SK-N-SH (cell line): ENCODE measurements at regions not wholly inside any gene's neighbourhood (a gene's known extent, or its start where the extent isn't known, plus 50 kb on each side); places are given as distances from the start of the nearest gene placed in this dataset.

Source experiments
- CTCF ChIA-PET: fragments of 300-600, 350-600 bp; formaldehyde crosslinking; extraction: SDS; loops from one replicate; lab custom pipeline; 2021; lab: Yijun Ruan, JAX
- POLR2A ChIA-PET: fragments of 350-600 bp; sonication (Branson Sonifier 250); formaldehyde crosslinking; extraction: SDS; loops from one replicate; lab custom pipeline; 2020; ENCODE audit warnings: antibody characterized with exemption, inconsistent platforms; lab: Yijun Ruan, JAX
- DNase-seq: peaks from one replicate; pipeline ENCODE4 v3.0.0; 2012
- H2AFZ ChIP-seq: fragments of 200-600 bp; sonication (generic); 2 replicates; pipeline ENCODE4 v1.8.1; 2016; ENCODE audit warnings: antibody characterized with exemption, mild to moderate bottlenecking, low read depth
- H3F3A ChIP-seq: fragments of 200-600 bp; sonication (generic); replicated peaks from 2 replicates; pipeline ENCODE3; 2016; ENCODE audit warnings: antibody characterized with exemption, mild to moderate bottlenecking; ENCODE audit not compliant: insufficient read depth
- H3K27ac ChIP-seq, 2 experiments: fragments of 200-500 bp in 1 of 2; fragments of 200-600 bp in 1 of 2; sonication (Bioruptor generic) in 1 of 2; sonication (generic), shearing (Covaris generic) in 1 of 2; 2 replicates each; pipeline versions ENCODE4 v1.5.1 to v1.6.1; 2014 to 2016; ENCODE audit warnings: low read depth in 2 of 2, inconsistent platforms in 1 of 2, low read length in 1 of 2, mild to moderate bottlenecking in 1 of 2, mixed read lengths in 1 of 2
- H3K27me3 ChIP-seq: fragments of 200-600 bp; sonication (generic), shearing (Covaris generic); 2 replicates; pipeline ENCODE4 v1.6.1; 2016; ENCODE audit warnings: mixed run types; ENCODE audit not compliant: insufficient read depth
- H3K36me3 ChIP-seq, 2 experiments: fragments of 200-500 bp in 1 of 2; fragments of 200-600 bp in 1 of 2; sonication (Bioruptor generic) in 1 of 2; sonication (generic) in 1 of 2; replicated peaks in 1 of 2; 2 replicates each; pipeline versions ENCODE3 to v1.5.1; 2014 to 2016; ENCODE audit warnings: low read length in 1 of 2, mild to moderate bottlenecking in 1 of 2; ENCODE audit not compliant: insufficient read depth in 2 of 2, control insufficient read depth in 1 of 2
- H3K4me1 ChIP-seq, 2 experiments: fragments of 200-500 bp in 1 of 2; fragments of 200-600 bp in 1 of 2; sonication (Bioruptor generic) in 1 of 2; sonication (generic), shearing (Covaris generic) in 1 of 2; 2 replicates each; pipeline versions ENCODE4 v1.5.1 to v1.6.1; 2014 to 2016; ENCODE audit warnings: low read depth in 1 of 2, low read length in 1 of 2, mixed run types in 1 of 2; ENCODE audit not compliant: insufficient read depth in 2 of 2, control insufficient read depth in 1 of 2
- H3K4me2 ChIP-seq: fragments of 200-600 bp; sonication (generic), shearing (Covaris generic); 2 replicates; pipeline ENCODE4 v1.6.1; 2017; ENCODE audit warnings: mixed run types
- H3K4me3 ChIP-seq, 2 experiments: fragments of 200-500 bp in 1 of 2; fragments of 200-600 bp in 1 of 2; sonication (Bioruptor generic) in 1 of 2; sonication (generic), shearing (Covaris generic) in 1 of 2; 2 replicates each; pipeline versions ENCODE4 v1.5.1 to v1.8.1; 2014 to 2016; ENCODE audit warnings: low read depth in 2 of 2, inconsistent platforms in 1 of 2, low read length in 1 of 2, mild to moderate bottlenecking in 1 of 2, mixed read lengths in 1 of 2, moderate library complexity in 1 of 2
- H3K79me2 ChIP-seq: fragments of 200-600 bp; sonication (generic); 2 replicates; pipeline ENCODE4 v1.8.1; 2017; ENCODE audit warnings: mild to moderate bottlenecking; ENCODE audit not compliant: insufficient read depth
- H3K9ac ChIP-seq: fragments of 200-600 bp; sonication (generic); 2 replicates; pipeline ENCODE4 v1.6.1; 2017; ENCODE audit warnings: mixed run types
- H3K9me2 ChIP-seq: fragments of 200-600 bp; sonication (generic); 2 replicates; pipeline ENCODE4 v1.6.1; 2017; ENCODE audit warnings: mixed run types
- H3K9me3 ChIP-seq: fragments of 200-600 bp; sonication (generic); 2 replicates; pipeline ENCODE4 v1.6.1; 2017; ENCODE audit warnings: mixed run types, mild to moderate bottlenecking, moderate library complexity
- H4K20me1 ChIP-seq: fragments of 200-600 bp; sonication (generic); 2 replicates; pipeline ENCODE4 v1.6.1; 2017; ENCODE audit warnings: mild to moderate bottlenecking, mixed run types; ENCODE audit not compliant: insufficient read depth
- CTCF ChIP-seq: fragments of 200-600 bp; sonication (generic); IDR thresholded peaks from 2 replicates; pipeline ENCODE4 v1.6.1; 2017; ENCODE audit warnings: antibody characterized with exemption, mild to moderate bottlenecking, moderate library complexity
- EP300 ChIP-seq, 2 experiments: IDR thresholded peaks; 2 replicates each; pipeline versions ENCODE4 v1.4.0 to v1.6.1; 2012; ENCODE audit warnings: borderline replicate concordance in 1 of 2, low read depth in 1 of 2, low read length in 1 of 2
- FOSL2 ChIP-seq: IDR thresholded peaks from 2 replicates; pipeline ENCODE4 v1.4.0; 2012; ENCODE audit warnings: low read depth, mild to moderate bottlenecking, moderate library complexity, borderline replicate concordance
- JUND ChIP-seq: IDR thresholded peaks from 2 replicates; pipeline ENCODE4 v1.4.0; 2012
- MAX ChIP-seq: IDR thresholded peaks from 2 replicates; pipeline ENCODE4 v1.4.0; 2012; ENCODE audit warnings: low read depth
- MEF2A ChIP-seq: IDR thresholded peaks from 2 replicates; pipeline ENCODE4 v1.4.0; 2012; ENCODE audit warnings: low read depth, borderline replicate concordance
- NRF1 ChIP-seq: IDR thresholded peaks from 2 replicates; pipeline ENCODE4 v1.6.1; 2012; ENCODE audit warnings: low read depth, mild to moderate bottlenecking, low read length
- POLR2AphosphoS5 ChIP-seq: IDR thresholded peaks from 2 replicates; pipeline ENCODE4 v1.6.1; 2012; ENCODE audit warnings: low read depth, low read length
- RAD21 ChIP-seq: IDR thresholded peaks from 2 replicates; pipeline ENCODE4 v1.6.1; 2012; ENCODE audit warnings: mild to moderate bottlenecking, low read length
- REST ChIP-seq: IDR thresholded peaks from 2 replicates; pipeline ENCODE4 v1.6.1; 2012; ENCODE audit warnings: mild to moderate bottlenecking, low read depth, low read length, moderate library complexity
- RFX5 ChIP-seq: IDR thresholded peaks from 2 replicates; pipeline ENCODE4 v1.6.1; 2012; ENCODE audit warnings: mild to moderate bottlenecking, improper control_type of control experiment, low read length
- SIN3A ChIP-seq: IDR thresholded peaks from 2 replicates; pipeline ENCODE4 v1.6.1; 2012; ENCODE audit warnings: low read depth, mild to moderate bottlenecking, low read length, moderate library complexity, borderline replicate concordance
- SMC3 ChIP-seq: IDR thresholded peaks from 2 replicates; pipeline ENCODE4 v1.6.1; 2012; ENCODE audit warnings: low read depth, low read length, improper control_type of control experiment
- USF1 ChIP-seq: IDR thresholded peaks from 2 replicates; pipeline ENCODE4 v1.4.0; 2012; ENCODE audit warnings: low read depth, borderline replicate concordance
- YY1 ChIP-seq: IDR thresholded peaks from 2 replicates; pipeline ENCODE4 v1.4.0; 2012; ENCODE audit warnings: low read depth, mild to moderate bottlenecking
- WGBS: methylation state at CpG from one replicate; pipeline ENCODE4 v1.1.6; 2017; ENCODE audit warnings: low lambda C conversion rate; 5-methylcytosine and 5-hydroxymethylcytosine counted together

- H2AFZ ChIP-seq, result no peak overlapping the region
- no peaks in the 10 kb centered on the region for H3K9me3 ChIP-seq
- no peak for TF ChIP-seq CTCF
- no peak for TF ChIP-seq RFX5
- no peak for TF ChIP-seq SMC3
- TF ChIP-seq EP300 (IDR thresholded peaks at IDR 0.05; ENCODE audit: borderline replicate concordance in 1 of 2, low read depth in 1 of 2, low read length in 1 of 2), result no peak
- TF ChIP-seq MEF2A, result no peak
- no peak for TF ChIP-seq MAX
- no peak for TF ChIP-seq POLR2AphosphoS5
- TF ChIP-seq NRF1, result no peak
- TF ChIP-seq JUND, result no peak
- TF ChIP-seq RAD21, result no peak
- no peak for TF ChIP-seq SIN3A
- TF ChIP-seq REST, result no peak
- TF ChIP-seq FOSL2, result no peak
- no peak for TF ChIP-seq YY1
- no peak for TF ChIP-seq USF1
- DNase-seq, result no peak
- no peaks in the 10 kb centered on the region for H3K4me1 ChIP-seq
- no peak overlapping the region for H3K27ac ChIP-seq
- POLR2A ChIA-PET, result no interaction called here
- WGBS, result 65% methylated on average over 1 of the region's 1 CpG
- no peaks in the 10 kb centered on the region for H3K9me2 ChIP-seq
- no peaks in the 10 kb centered on the region for H3K79me2 ChIP-seq
- H3F3A ChIP-seq, result no peaks in the 10 kb centered on the region
- H3K4me2 ChIP-seq, result no peak overlapping the region
- H3K9ac ChIP-seq, result no peak overlapping the region
- no peak overlapping the region for H3K4me3 ChIP-seq
- no peaks in the 10 kb centered on the region for H4K20me1 ChIP-seq
- CTCF ChIA-PET, result interaction anchor here (0.6 to 3.4 kb wide), 4 partner anchors 9 to 111 kb away, joined by 3 to 21 read pairs (median 14); no protein-coding TSS in a partner anchor
- H3K27me3 ChIP-seq, result no peaks in the 10 kb centered on the region; the same call in 1 of the 2 replicates
- H3K36me3 ChIP-seq, result no peaks in the 10 kb centered on the region
These were observed 174.9 kb downstream of the QDPR start for GRCh38 chr4:17336986-17337385.
